ENCODE measurements at regions not wholly inside any gene's neighbourhood (a gene's known extent, or its start where the extent isn't known, plus 50 kb on each side); places are given as distances from the start of the nearest gene placed in this dataset.

DNA sequence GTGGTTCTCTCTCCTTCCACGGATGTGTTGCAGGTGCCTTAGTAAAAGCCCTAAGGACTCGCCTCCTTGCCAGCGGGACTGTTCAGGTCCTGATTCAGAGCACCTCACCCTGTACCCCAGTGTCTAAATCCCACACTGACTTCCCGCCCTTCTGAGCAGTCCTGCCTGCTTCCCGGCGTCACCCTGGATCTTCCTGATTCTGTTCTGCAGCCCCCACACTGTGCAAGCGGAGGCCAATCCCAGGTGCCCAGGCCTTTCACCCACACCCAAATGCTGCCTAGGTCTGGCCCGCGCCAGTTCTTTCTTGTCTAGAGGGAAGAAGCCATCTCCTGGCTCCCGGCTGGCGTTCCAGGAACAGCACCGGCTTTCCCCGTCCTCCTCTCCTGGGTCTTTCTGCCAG is 95.9 kb upstream of the GALNT2 start:
- Histone ChIP-seq H3K4me1 (replicated peaks in 1 of 4; ENCODE audit: control insufficient read depth in 3 of 4, insufficient read depth in 4 of 4, low read length in 3 of 4) (no peaks in the 10 kb centered on the region), H3K4ac (replicated peaks; ENCODE audit: insufficient read length, low read depth, low read length) (no peak overlapping the region), H2AFZ (ENCODE audit: low read length) (0 out of 2 replicates have a peak overlapping the region, but pooled peaks have one; percentile 74), H3K27me3 (replicated peaks in 1 of 4; ENCODE audit: control insufficient read depth in 3 of 4, extremely low read depth in 1 of 4, insufficient read depth in 3 of 4, low read length in 3 of 4) (no peaks in the 10 kb centered on the region), H3K9me3 (ENCODE audit: insufficient read depth in 2 of 2, low read depth in 1 of 2, low read length in 1 of 2) (peaks cover 0 to 4% of the 10 kb centered on the region in 2 experiments; a peak in 2 of 4 replicates), H4K91ac (replicated peaks; ENCODE audit: insufficient read length, low read length) (no peak overlapping the region), H2BK12ac (ENCODE audit: low read depth, low read length) (no peak overlapping the region), H3K36me3 (ENCODE audit: control insufficient read depth in 2 of 4, insufficient read depth in 4 of 4, low read length in 3 of 4) (no peaks in the 10 kb centered on the region), H3K14ac (ENCODE audit: insufficient read length) (no peak overlapping the region), H3K23me2 (ENCODE audit: low read depth, low read length) (peaks cover 9% of the 10 kb centered on the region; the same call in 1 of the 2 replicates), H2BK5ac (ENCODE audit: low read depth, low read length) (no peak overlapping the region), H3K27ac (ENCODE audit: low read depth, low read length) (no peak overlapping the region), H3K79me1 (ENCODE audit: low read depth, low read length) (no peaks in the 10 kb centered on the region), H4K20me1 (replicated peaks in 1 of 2; ENCODE audit: control insufficient read depth in 1 of 2, insufficient read depth in 2 of 2, low read length in 2 of 2) (peaks cover 0 to 5% of the 10 kb centered on the region in 2 experiments), H3K4me3 (ENCODE audit: extremely low read depth in 1 of 4, insufficient read depth in 2 of 4, low read depth in 3 of 4, low read length in 4 of 4) (no peak overlapping the region), H2BK120ac (replicated peaks; ENCODE audit: low read depth, low read length) (no peak overlapping the region), H3K9ac (replicated peaks in 1 of 4; ENCODE audit: extremely low read depth in 1 of 4, low read depth in 3 of 4, low read length in 3 of 4) (no peak overlapping the region), H3K23ac (ENCODE audit: insufficient read length) (no peak overlapping the region), H4K5ac (ENCODE audit: insufficient read length, low read depth, low read length) (no peak overlapping the region), H4K8ac (ENCODE audit: extremely low read depth, insufficient read depth, low read length) (no peak overlapping the region; the same call in 1 of the 2 replicates), H3K79me2 (ENCODE audit: control insufficient read depth in 1 of 2, insufficient read depth in 2 of 2, low read length in 2 of 2) (no peaks in the 10 kb centered on the region), H2BK15ac (ENCODE audit: low read length) (no peak overlapping the region), H2BK20ac (ENCODE audit: low read length) (no peak overlapping the region), H2AK5ac (ENCODE audit: low read depth, low read length) (no peak overlapping the region), H3K18ac (ENCODE audit: extremely low read depth, low read length) (no peak overlapping the region), H3K56ac (replicated peaks; ENCODE audit: insufficient read length, low read depth, low read length) (no peak overlapping the region), H3K4me2 (ENCODE audit: insufficient read depth in 1 of 2, low read depth in 2 of 2, low read length in 2 of 2) (no peak overlapping the region)
- ChIA-PET CTCF (ENCODE audit: partially characterized antibody) (interaction anchor here (1.1 kb wide), 1 partner anchor 60 kb away, joined by 5 read pairs; no protein-coding TSS in a partner anchor), POLR2A (ENCODE audit: partially characterized antibody) (interaction anchor here (0.6 kb wide), 1 partner anchor 185 kb away, joined by 3 read pairs; no protein-coding TSS in a partner anchor)
- TF ChIP-seq CHD1 (IDR thresholded peaks at IDR 0.05; ENCODE audit: low read depth, low read length) (no peak), CREB1 (IDR thresholded peaks at IDR 0.05) (no peak), TEAD4 (IDR thresholded peaks at IDR 0.05; ENCODE audit: low read depth, low read length) (no peak), CEBPB (IDR thresholded peaks at IDR 0.05; ENCODE audit: low read depth, low read length) (no peak), EZH2 (IDR thresholded peaks at IDR 0.05; ENCODE audit: low read depth, low read length, severe bottlenecking) (no peak), SP1 (IDR thresholded peaks at IDR 0.05; ENCODE audit: low read depth, low read length) (no peak), TBP (IDR thresholded peaks at IDR 0.05; ENCODE audit: low read depth, low read length) (no peak), MAFK (IDR thresholded peaks at IDR 0.05; ENCODE audit: low read depth, low read length) (no peak)
- 93% methylated on average over 13 of the region's 13 CpGs; no CpG with 5 or more reads in 1 of the 2 experiments for WGBS, 2 experiments (ENCODE audit: extremely low coverage in 1 of 2, insufficient coverage in 1 of 2, insufficient read length in 1 of 2, insufficient replicate concordance in 2 of 2, low coverage in 1 of 2, low lambda C conversion rate in 2 of 2, missing lambda C conversion rate in 1 of 2)
- no peak for DNase-seq (ENCODE audit: low read depth in 1 of 2, low spot score in 2 of 2)
- no peak for FAIRE-seq
